Aorta (tissue), 5 donors: ENCODE measurements at regions not wholly inside any gene's neighbourhood (a gene's known extent, or its start where the extent isn't known, plus 50 kb on each side); places are given as distances from the start of the nearest gene placed in this dataset.

Experiments used
- ATAC-seq: fragments of 200-7000 bp; cut with Tn5 transposase; one replicate; pipeline ENCODE4 v1.9.1; 2022; ENCODE audit warnings: moderate library complexity; ENCODE audit not compliant: low FRiP score
- DNase-seq, 2 donors: peaks; one replicate each; pipeline ENCODE4 v3.0.0-alpha.2; 2020
- H3K27ac ChIP-seq, 2 donors: one replicate each; pipeline ENCODE4 v1.5.1; 2013; ENCODE audit warnings: low read length in 2 of 2, mild to moderate bottlenecking in 2 of 2, moderate library complexity in 2 of 2, control low read depth in 1 of 2, inconsistent platforms in 1 of 2, low read depth in 1 of 2
- H3K27me3 ChIP-seq, 2 donors: one replicate each; pipeline ENCODE4 v1.6.1; 2013; ENCODE audit warnings: control low read depth in 1 of 2, low read length in 1 of 2, mild to moderate bottlenecking in 1 of 2, moderate library complexity in 1 of 2; ENCODE audit not compliant: insufficient read depth in 2 of 2, control insufficient read depth in 1 of 2
- H3K36me3 ChIP-seq, 2 donors: one replicate each; pipeline ENCODE4 v1.6.1; 2013; ENCODE audit warnings: control low read depth in 1 of 2, low read length in 1 of 2, mild to moderate bottlenecking in 1 of 2; ENCODE audit not compliant: insufficient read depth in 2 of 2, control insufficient read depth in 1 of 2
- H3K4me1 ChIP-seq, 2 donors: one replicate each; pipeline ENCODE4 v1.6.1; 2013; ENCODE audit warnings: low read length in 2 of 2, control low read depth in 1 of 2, mild to moderate bottlenecking in 1 of 2, moderate library complexity in 1 of 2; ENCODE audit not compliant: insufficient read depth in 2 of 2, control insufficient read depth in 1 of 2
- H3K4me3 ChIP-seq, 2 donors: one replicate each; pipeline ENCODE4 v1.5.1; 2013; ENCODE audit warnings: low read length in 2 of 2, control low read depth in 1 of 2, mild to moderate bottlenecking in 1 of 2
- H3K9me3 ChIP-seq: one replicate; pipeline ENCODE4 v1.6.1; 2013; ENCODE audit warnings: mild to moderate bottlenecking, low read length; ENCODE audit not compliant: control insufficient read depth
- WGBS, 2 donors: extraction: QIAGEN DNeasy Blood & Tissue Kit; methylation state at CpG; one replicate each; pipeline ENCODE4 v1.1.7; 2013; 5-methylcytosine and 5-hydroxymethylcytosine counted together
- intact Hi-C, 2 donors: fragments of 100-400 bp; cut with DNase I; formaldehyde crosslinking; loops; one replicate each; pipeline versions ENCODE4 v1.14.2 to v1.15.0; 2022
- donor health status: healthy with polysubstance abuse.
- donor health status: Bipolar disorder and iron deficiency.
- donor health status: DM: no; HTN: no; CAD: no.
- donor health status: DM: no; HTN: no; CAD: no.
- donor health status: DM: yes; HTN: yes; CAD: no.

DNA sequence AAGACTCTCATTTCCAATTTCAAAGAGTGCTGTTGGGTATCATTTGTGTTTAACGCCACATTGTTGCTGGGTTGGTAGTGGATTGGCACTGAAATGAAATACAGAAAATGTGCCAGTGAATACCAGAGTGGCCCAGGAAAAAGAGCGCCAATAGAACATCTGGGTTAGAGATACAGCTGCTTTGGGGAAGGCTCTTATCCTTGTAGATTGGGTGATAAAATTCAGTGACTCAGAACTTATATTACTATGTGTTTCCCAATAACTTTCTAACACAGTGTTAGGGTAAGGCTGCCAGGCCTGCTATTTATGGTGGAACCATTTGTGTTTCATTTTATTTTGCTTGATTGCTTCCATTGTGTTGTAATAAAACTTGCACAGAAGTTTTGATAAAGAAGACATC, 168.2 kb upstream of the SSTR1 start:
- H3K4me1 ChIP-seq, result no peaks in the 10 kb centered on the region
- H3K4me3 ChIP-seq, result no peak overlapping the region
- H3K27me3 ChIP-seq, result no peaks in the 10 kb centered on the region
- ATAC-seq (no peak), DNase-seq (no peak)
- no peaks in the 10 kb centered on the region for H3K9me3 ChIP-seq
- no peak overlapping the region for H3K27ac ChIP-seq
- 41 to 59% methylated on average over 2 of the region's 2 CpGs for WGBS, 2 donors
- intact Hi-C loops, result no loop called here
- no peaks in the 10 kb centered on the region for H3K36me3 ChIP-seq

DNA sequence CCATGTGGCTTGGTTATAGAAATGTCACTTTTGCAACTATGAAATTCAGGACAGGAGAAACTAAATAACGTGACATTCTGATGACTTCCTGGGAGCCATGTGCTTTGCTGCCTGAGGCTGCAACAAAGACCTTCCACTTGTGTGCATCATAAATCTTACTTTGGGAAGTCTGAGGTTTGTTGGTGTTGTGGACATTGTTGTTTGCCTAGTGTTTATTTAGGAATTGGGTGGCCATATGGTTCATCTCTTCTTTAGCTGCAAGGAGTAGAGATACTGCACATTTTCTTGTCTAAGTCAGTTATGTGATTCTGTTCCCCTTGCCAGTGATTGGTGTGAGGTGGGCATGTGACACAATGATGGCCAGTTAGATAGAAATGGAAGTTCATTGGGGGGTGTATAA, 167.3 kb upstream of the SSTR1 start:
- DNase-seq (no peak), ATAC-seq (no peak)
- no peaks in the 10 kb centered on the region for H3K27me3 ChIP-seq
- no peak overlapping the region for H3K4me3 ChIP-seq
- 56 to 78% methylated on average over 1 of the region's 1 CpG for WGBS, 2 donors
- intact Hi-C loops, result no loop called here
- H3K27ac ChIP-seq, result no peak overlapping the region
- H3K9me3 ChIP-seq, result no peaks in the 10 kb centered on the region
- no peaks in the 10 kb centered on the region for H3K4me1 ChIP-seq
- H3K36me3 ChIP-seq, result no peaks in the 10 kb centered on the region

- DNase-seq (peak in 1 of 2 donors; percentile 49), ATAC-seq (peak; percentile 78)
- intact Hi-C loops, result no loop called here
- Histone ChIP-seq H3K36me3 (no peaks in the 10 kb centered on the region), H3K9me3 (no peaks in the 10 kb centered on the region), H3K4me1 (no peaks in the 10 kb centered on the region), H3K4me3 (no peak overlapping the region), H3K27me3 (no peaks in the 10 kb centered on the region), H3K27ac (no peak overlapping the region)
- WGBS, 2 donors, result 12 to 26% methylated on average over 7 of the region's 7 CpGs
These were observed 165.4 kb upstream of the SSTR1 start for GRCh38 chr14:38042322-38042721.

DNA sequence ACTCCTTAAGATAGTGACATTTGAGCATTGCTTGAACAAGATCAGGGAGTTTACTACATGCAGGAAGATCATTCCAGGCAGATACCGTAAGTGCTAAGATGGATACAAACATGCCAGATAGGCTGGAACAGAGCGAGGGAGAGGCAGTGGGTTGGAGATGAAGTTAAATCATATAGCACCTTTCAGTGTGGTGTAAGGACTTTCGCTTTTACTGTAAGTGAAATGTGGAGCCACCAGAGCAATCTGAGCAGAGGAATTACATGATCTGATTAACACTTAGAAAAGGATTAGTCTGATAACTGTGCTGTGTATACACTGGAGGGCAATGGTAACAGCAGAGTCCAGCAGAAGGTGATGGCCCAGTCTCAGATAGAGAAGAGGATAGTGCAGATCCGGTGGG, 163.0 kb upstream of the SSTR1 start:
- no peaks in the 10 kb centered on the region for H3K36me3 ChIP-seq
- no peak overlapping the region for H3K4me3 ChIP-seq
- H3K4me1 ChIP-seq, result no peaks in the 10 kb centered on the region
- 92% methylated on average over 4 of the region's 4 CpGs for WGBS, 2 donors
- H3K27me3 ChIP-seq, result no peaks in the 10 kb centered on the region
- H3K9me3 ChIP-seq, result no peaks in the 10 kb centered on the region
- DNase-seq, result no peak
- intact Hi-C loops, result no loop called here
- no peak overlapping the region for H3K27ac ChIP-seq
- ATAC-seq, result no peak

DNA sequence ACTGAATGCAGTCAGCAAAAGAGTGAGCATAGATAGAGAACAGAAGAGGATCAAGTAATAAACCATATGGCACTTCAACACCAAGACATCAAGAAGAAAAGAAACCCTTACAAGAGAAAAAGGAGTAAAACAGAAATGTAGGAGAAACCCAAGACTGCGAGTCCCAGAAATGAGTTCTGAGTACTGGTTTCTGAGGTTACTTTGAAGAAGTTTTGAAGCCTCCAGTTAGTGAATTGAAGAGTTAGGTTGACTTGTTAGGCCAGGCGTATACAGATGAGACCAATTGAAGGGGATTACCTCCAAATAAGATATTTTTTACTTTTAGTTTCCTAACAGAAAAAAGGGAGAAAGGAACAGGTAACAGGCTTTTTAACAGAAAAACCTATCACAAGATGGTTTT, 162.2 kb upstream of the SSTR1 start:
- H3K27me3 ChIP-seq, result no peaks in the 10 kb centered on the region
- DNase-seq (no peak), ATAC-seq (no peak)
- peaks cover 1% of the 10 kb centered on the region for H3K9me3 ChIP-seq
- intact Hi-C loops, result no loop called here
- no peaks in the 10 kb centered on the region for H3K4me1 ChIP-seq
- WGBS, 2 donors, result 93 to 97% methylated on average over 2 of the region's 2 CpGs
- no peak overlapping the region for H3K27ac ChIP-seq
- no peaks in the 10 kb centered on the region for H3K36me3 ChIP-seq
- no peak overlapping the region for H3K4me3 ChIP-seq

DNA sequence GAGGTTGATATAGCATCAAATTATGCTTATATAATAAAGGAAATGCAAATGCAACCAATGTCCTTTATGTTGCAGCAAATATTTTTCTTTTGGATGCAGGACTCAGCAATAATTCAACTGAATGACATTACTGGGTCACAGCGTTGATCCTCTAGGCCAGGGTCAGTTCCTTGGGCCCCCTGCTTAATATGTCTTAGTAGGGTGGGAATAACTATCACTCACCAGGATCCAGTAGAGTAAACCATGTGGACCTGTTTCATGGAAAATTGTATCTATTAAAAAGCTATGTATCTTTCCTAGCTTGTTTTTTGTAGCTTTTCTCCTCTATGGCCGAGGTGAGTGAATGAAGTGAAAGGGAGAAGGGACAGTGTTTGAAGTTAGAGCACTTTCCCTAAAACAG, 161.5 kb upstream of the SSTR1 start:
- no peaks in the 10 kb centered on the region for H3K4me1 ChIP-seq
- intact Hi-C loops, result loop anchor here in 1 of 2 donors (2.0 kb wide), 1 partner anchor 53 kb away; no protein-coding TSS in a partner anchor
- no peak overlapping the region for H3K4me3 ChIP-seq
- H3K9me3 ChIP-seq, result peaks cover 1% of the 10 kb centered on the region
- DNase-seq (no peak), ATAC-seq (no peak)
- H3K27ac ChIP-seq, result no peak overlapping the region
- 62 to 70% methylated on average over 2 of the region's 2 CpGs for WGBS, 2 donors
- H3K27me3 ChIP-seq, result no peaks in the 10 kb centered on the region
- no peaks in the 10 kb centered on the region for H3K36me3 ChIP-seq

DNA sequence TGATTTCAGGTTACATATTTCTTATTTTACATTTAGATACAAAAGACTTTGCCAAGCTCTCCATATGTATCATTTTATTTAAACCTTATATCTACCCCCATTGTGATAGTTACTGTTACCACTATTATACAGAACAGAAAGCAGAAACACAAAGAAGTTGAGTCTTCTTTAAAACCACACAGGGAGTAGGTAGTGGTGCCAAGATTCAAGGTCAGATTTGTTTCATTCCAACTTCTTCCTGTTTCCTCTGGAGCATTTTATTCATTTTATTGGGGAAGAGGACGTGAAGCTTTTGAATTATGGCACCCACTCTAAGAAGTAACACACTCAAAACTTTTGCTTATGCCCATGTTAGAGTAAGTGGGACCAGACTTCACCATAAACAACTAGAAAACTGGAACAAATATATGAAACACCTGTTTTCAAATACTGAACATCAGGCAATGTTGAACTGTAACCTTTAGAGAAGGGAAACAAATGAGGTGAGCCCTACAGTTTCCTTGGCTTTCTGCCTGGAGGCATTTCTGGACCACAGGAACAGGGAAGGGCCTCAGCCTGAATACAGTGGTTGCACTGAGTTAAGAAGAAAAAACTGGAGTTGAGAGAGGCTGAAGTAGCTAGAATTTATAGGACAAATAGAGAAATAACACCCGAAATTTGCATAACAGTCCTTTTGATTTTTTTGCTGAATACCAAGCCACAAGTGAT, 160.4 kb upstream of the SSTR1 start:
- no peak for ATAC-seq
- no peak overlapping the region for H3K4me3 ChIP-seq
- DNase-seq, result no peak
- WGBS, 2 donors, result 40 to 46% methylated on average over 2 of the region's 2 CpGs
- H3K27me3 ChIP-seq, result no peaks in the 10 kb centered on the region
- H3K27ac ChIP-seq, result no peak overlapping the region
- no peaks in the 10 kb centered on the region for H3K36me3 ChIP-seq
- H3K4me1 ChIP-seq, result no peaks in the 10 kb centered on the region
- intact Hi-C loops, result loop anchor here in 1 of 2 donors (2.0 kb wide), 1 partner anchor 51 kb away; no protein-coding TSS in a partner anchor
- peaks cover 1% of the 10 kb centered on the region for H3K9me3 ChIP-seq

GRCh38 chr14:38053666-38054065, 154.0 kb upstream of the SSTR1 start:
- H3K9me3 ChIP-seq, result peaks cover 1% of the 10 kb centered on the region
- no peak overlapping the region for H3K27ac ChIP-seq
- intact Hi-C loops, result no loop called here
- no peaks in the 10 kb centered on the region for H3K36me3 ChIP-seq
- H3K4me1 ChIP-seq, result no peaks in the 10 kb centered on the region
- ATAC-seq, result no peak
- no peaks in the 10 kb centered on the region for H3K27me3 ChIP-seq
- no peak overlapping the region for H3K4me3 ChIP-seq
- DNase-seq, result no peak

DNA sequence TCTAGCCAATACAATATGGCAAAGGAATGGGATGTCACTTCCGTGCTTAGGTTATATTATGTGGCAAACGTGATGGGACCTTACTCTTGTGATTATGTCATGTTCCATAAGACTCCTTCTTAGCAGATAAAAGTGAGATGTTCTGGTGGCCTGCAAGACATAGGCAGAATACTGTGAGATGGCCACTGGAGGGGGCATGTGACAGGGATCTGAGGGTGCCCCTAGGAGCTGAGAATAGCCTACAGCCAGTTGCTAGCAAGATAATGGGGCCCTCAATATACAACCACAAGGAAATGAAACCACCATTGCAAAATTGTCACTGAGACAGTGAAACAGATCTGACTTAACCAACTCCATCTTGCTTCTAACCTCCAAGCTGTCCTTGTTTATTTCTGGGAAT, 151.4 kb upstream of the SSTR1 start:
- no peak for ATAC-seq
- intact Hi-C loops, result no loop called here
- Histone ChIP-seq H3K9me3 (peaks cover 7% of the 10 kb centered on the region), H3K36me3 (no peaks in the 10 kb centered on the region), H3K27me3 (peaks cover 0 to 2% of the 10 kb centered on the region in 2 donors), H3K27ac (no peak overlapping the region), H3K4me3 (no peak overlapping the region), H3K4me1 (no peaks in the 10 kb centered on the region)
- DNase-seq, result no peak
- WGBS, 2 donors, result 77 to 85% methylated on average over 2 of the region's 2 CpGs
